Activated naive CD4-positive, alpha-beta T cell treated with anti-CD3 and anti-CD28 coated beads, Interleukin-2, amount 50 U/mL, for 72 hours (primary cell): ENCODE measurements at regions not wholly inside any gene's neighbourhood (a gene's known extent, or its start where the extent isn't known, plus 50 kb on each side); places are given as distances from the start of the nearest gene placed in this dataset.

Experiments used
- ATAC-seq, 2 donors: fragments of 150-1000 bp; cut with Tn5 transposase; 2 replicates each; pipeline ENCODE4 v1.10.0; 2021; ENCODE audit warnings: mild to moderate bottlenecking in 2 of 2, moderate library complexity in 2 of 2
- DNase-seq, 2 donors: peaks; one replicate each; pipeline ENCODE4 v3.0.0; 2021 to 2022; ENCODE audit warnings: low spot score in 2 of 2
- H3K27ac Mint-ChIP-seq, 2 donors: one replicate each; pipeline ENCODE4 v1.8.0; 2022; ENCODE audit warnings: mild to moderate bottlenecking in 2 of 2, mixed read lengths in 2 of 2
- H3K36me3 Mint-ChIP-seq, 2 donors: one replicate each; pipeline ENCODE4 v1.8.0; 2022; ENCODE audit warnings: mixed read lengths in 2 of 2
- H3K9me3 Mint-ChIP-seq, 2 donors: one replicate each; pipeline ENCODE4 v1.8.0; 2022; ENCODE audit warnings: mixed read lengths in 2 of 2

DNA sequence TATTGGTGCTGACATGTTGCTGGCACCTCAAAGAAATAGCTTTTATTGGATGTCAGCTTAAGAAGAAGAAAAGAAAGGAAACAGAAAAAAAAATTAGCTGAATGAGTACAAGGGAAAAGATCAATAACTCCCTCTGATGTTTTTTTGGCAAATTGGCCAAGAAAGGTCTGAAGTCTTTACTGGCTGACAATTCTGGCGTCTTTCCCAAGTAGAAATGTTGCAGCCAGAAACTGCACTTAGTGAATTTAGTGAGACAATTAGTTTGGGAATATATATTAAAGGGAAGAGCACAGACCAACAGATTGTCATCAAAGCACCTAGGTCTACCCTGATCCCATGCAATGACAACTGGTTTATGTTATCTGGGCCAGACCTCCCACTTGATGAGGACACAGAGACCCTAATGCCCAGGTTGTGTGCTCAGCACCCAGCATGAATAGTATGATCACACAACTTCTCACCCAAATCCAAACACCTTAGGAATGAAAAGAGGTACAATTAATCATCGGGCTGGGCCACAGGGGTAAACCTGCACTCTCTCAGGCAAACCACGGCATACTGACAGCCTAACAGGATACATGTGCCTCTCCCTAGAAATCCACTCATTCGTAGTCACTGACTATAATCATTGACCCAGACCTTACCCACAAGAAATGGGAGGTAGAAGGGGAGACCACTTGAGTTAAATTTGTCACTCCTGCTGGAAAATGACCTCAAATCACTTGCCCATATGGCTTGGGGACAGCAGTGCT lies 612.3 kb upstream of the ARID1B start:
- H3K27ac Mint-ChIP-seq: peak overlapping the region in 1 of 2 donors; percentile 31
- peak in 1 of 2 donors; percentile 44 for ATAC-seq

DNA sequence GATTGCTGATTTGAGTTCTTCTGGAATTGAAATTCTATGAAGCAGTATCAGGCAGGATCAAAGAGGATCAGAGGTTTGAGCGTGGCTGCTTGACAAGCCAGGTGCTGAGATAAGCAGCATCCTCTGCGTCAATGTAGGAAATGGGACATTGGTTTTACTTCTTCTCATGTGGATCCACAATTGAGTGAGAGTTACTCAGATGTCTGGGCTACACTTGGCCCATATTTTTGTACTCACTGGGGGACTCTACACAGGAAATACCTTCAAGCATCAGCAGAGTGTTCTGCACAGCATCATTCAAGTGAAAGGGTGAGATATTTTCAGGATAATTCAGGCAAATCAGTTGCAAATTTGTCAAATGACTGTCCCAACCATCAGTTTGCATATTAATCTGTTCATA lies 613.9 kb upstream of the ARID1B start:
- ATAC-seq (peak; percentile 42 to 59), DNase-seq (no peak)
- no peak overlapping the region for H3K27ac Mint-ChIP-seq
- H3K36me3 Mint-ChIP-seq: peaks cover 0 to 6% of the 10 kb centered on the region in 2 donors
- H3K9me3 Mint-ChIP-seq: no peaks in the 10 kb centered on the region

More for the DNA sequence above, 612.3 kb upstream of the ARID1B start:
- Mint-ChIP-seq H3K36me3 (peaks cover 0 to 6% of the 10 kb centered on the region in 2 donors), H3K9me3 (no peaks in the 10 kb centered on the region)
- no peak for DNase-seq

DNA sequence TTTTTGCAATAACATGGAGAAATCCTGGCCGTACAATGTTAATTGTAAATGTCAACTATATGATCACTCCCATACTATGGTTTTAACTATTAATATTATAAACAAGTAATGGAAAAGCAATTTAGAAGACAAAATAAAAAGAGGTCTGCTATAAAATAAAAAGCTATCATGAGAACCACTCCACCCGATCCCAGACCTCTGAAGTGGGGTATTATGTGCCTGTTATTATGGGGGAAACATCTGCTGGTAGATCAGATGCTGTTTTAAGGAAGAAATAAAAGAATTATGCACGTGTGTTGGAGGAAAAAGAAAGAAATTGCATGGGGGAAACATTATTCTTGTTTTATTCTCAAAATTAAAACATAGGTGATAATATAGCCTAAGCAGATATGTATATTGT lies 615.7 kb upstream of the ARID1B start:
- Mint-ChIP-seq H3K36me3 (peaks cover 0 to 6% of the 10 kb centered on the region in 2 donors), H3K9me3 (no peaks in the 10 kb centered on the region), H3K27ac (no peak overlapping the region)
- ATAC-seq (no peak), DNase-seq (no peak)

DNA sequence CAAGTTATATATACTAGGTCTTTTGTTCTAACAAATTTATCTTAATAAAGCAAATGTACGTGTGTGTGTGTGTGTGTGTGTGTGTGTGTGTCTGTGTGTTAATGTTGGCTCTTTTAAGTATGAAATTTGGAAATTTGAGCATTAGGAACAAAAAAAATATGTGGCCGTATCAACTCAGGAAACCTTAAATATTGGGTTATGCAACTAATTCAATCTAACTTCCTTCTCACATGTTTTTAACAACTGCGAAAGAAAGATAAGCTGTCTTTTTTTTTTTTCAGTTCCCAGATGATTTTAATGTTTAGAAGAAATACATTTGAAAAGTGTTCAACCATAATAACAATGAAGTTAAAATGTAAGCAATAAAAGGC lies 616.4 kb upstream of the ARID1B start:
- no peaks in the 10 kb centered on the region for H3K9me3 Mint-ChIP-seq
- H3K36me3 Mint-ChIP-seq: no peaks in the 10 kb centered on the region
- H3K27ac Mint-ChIP-seq: no peak overlapping the region
- ATAC-seq (no peak), DNase-seq (no peak)

DNA sequence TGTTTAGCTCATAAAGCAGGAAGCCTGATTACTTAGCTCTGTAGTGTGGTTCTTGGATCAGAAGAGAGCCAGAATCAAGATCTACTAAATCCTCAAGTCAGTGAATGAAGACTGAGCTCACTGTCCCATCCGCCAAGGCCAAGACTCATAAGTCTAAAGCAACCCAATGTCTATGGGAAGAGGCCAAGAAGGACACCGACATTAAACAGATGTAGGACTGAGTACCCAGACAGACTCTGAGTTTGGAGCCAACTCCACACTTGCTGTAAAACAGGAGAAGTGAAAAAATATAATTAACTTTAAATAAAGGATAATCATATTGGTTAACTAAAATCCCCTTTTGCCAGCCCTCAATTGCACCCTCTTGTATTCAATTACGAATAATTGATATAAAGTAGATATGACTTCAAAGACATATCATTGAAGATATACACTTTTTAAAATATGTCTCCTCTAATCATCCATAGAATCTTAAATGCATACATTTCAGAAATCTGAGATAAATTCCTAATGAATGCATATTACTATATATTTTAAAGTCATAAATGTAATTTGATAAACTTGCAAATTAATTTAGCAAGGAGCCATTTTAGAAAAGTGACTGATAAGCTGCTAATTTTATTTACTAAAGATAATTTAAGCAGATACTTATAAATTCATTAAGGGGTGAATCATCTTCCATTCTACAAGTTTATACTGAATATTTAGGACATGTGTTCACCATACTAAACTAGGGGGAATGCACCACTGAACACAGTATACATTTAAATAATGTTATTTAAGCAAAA lies 617.0 kb upstream of the ARID1B start:
- DNase-seq (no peak), ATAC-seq (no peak)
- Mint-ChIP-seq H3K27ac (no peak overlapping the region), H3K9me3 (no peaks in the 10 kb centered on the region), H3K36me3 (no peaks in the 10 kb centered on the region)

DNA sequence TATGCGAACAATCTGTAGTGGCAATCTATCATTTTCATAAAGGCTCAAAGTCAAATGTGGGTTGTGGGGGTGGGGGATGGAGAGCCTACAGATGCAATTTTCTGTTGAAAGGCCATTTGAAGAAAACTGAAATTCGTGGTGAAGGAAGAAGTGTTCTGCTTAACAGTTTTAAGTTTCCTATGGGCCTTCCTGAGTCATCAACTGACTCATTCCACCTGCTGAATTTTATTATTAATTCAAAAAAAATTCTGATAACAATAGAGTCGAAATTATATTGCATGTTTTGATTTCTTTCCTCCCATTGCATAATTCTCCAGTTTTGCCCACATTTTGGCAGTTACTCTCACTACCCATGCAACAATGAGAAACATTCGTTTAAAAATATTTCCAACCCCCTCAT lies 622.3 kb upstream of the ARID1B start:
- no peak for DNase-seq
- Mint-ChIP-seq H3K27ac (no peak overlapping the region), H3K9me3 (peaks cover 5% of the 10 kb centered on the region in 2 donors), H3K36me3 (peaks cover 0 to 6% of the 10 kb centered on the region in 2 donors)
- peak in 1 of 2 donors; percentile 26 for ATAC-seq

DNA sequence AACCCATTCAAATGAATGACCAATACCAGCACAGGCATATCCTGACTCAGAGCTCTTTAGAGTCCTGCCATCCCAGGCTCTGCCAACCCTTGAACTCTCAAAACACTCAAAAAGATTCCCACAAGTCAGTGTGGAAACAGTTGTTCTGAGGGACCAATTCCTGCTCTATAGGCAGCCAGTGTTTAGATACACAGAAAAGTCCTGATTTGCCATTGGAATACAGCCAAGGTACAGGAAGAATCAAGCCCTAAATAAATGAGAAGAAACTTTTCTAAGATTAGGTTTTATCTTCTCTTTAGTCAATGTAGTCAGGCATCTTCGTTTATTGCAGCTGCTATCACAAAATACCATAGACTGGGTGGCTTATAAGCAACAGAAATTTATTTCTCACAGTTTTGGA lies 626.8 kb upstream of the ARID1B start:
- H3K9me3 Mint-ChIP-seq: peaks cover 5 to 17% of the 10 kb centered on the region in 2 donors
- peaks cover 11 to 19% of the 10 kb centered on the region in 2 donors for H3K36me3 Mint-ChIP-seq
- H3K27ac Mint-ChIP-seq: no peak overlapping the region
- DNase-seq (no peak), ATAC-seq (no peak)

DNA sequence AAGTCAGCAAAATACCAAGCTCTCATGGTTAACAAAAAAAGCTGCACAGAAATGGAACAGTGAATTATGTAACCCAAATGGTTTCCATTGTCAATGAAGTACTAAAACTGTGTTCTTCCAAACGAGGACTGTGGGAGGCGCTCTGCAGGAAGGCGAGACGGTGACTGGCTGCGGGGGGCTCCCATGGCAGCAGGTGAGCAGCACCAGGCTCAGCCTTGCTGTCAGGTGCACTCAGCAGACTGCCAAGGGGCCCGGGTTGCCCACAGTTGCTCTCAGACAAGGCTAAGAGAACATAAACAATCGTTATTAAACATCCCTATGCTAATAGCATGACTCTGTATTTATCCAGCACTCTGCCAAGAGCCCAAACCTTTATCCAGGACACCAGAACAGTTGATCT lies 630.3 kb upstream of the ARID1B start:
- ATAC-seq (no peak), DNase-seq (no peak)
- Mint-ChIP-seq H3K36me3 (peaks cover 36 to 42% of the 10 kb centered on the region in 2 donors), H3K27ac (no peak overlapping the region), H3K9me3 (peaks cover 15 to 32% of the 10 kb centered on the region in 2 donors)

DNA sequence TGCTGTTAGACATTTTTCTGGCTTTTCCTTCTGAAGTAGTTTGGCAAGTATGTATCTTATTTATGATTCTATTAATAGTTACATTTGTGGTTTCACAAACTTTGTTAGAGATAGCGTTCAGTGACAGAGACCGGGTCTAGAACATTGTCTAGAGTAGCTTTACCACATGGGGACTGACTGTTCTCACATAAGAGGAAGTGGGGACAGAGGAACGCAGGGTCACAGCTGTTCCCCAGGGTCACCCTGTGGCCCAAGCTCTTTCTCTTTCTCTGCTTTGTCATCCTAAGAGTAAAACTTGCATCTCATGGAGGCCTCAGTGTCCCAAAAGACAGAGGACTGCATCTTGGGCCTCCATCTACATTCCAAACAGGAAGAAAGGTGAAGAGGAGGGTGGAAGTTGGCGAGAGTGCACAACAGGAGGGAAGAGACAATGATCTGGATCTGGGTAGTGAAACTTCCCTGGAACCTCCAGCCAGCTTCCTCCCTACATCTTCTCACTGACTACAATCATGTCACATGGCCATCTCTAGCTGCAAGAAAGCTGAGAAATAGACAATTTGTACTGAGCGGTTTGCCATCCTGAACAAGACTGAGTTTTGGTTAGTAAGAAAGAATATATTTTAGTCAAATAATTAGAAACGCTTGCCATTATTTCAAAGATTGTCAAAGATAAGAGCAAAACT lies 645.8 kb upstream of the ARID1B start:
- Mint-ChIP-seq H3K27ac (no peak overlapping the region), H3K9me3 (peaks cover 20 to 22% of the 10 kb centered on the region in 2 donors), H3K36me3 (peaks cover 5 to 13% of the 10 kb centered on the region in 2 donors)
- ATAC-seq (no peak), DNase-seq (no peak)

DNA sequence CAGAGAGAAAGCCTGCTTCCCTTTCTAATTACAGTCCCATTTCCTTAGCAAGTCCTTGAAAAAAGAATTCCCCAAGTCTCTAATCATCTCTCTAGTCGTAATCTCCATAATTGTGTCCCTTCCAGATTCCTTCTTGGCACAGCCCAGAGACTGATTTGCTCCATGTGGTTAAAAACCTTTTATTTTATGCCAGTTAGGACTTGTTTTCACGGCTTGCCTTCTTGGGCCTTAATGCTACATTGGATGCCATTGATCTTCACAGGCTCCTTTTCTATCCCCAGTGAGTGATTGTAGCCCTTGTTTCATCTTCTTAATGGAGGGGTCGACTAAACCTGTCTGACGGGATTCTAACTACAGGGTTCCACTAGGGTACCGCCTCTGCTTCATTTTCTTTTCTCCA lies 650.6 kb upstream of the ARID1B start:
- Mint-ChIP-seq H3K36me3 (no peaks in the 10 kb centered on the region), H3K27ac (no peak overlapping the region), H3K9me3 (peaks cover 0 to 10% of the 10 kb centered on the region in 2 donors)
- DNase-seq: no peak
- ATAC-seq: no peak

DNA sequence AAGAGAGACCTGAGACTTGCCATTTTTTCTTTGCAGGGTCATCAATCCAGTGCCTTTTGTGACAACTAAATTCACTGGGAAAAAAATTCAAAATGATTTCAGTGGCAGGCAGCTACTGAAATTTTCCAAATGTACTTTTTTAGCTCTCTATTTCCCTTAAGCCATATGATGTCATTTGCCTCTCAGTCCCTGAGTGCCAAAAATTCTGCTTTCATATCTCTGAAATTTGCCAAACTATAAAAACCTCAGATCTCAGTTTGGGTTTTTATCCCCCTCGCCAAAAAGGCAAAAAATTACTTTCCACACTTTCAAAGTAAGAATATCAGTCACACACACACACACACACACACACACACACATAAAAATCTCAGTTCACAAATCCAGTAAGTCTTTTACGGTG lies 651.3 kb upstream of the ARID1B start:
- no peak overlapping the region for H3K27ac Mint-ChIP-seq
- no peaks in the 10 kb centered on the region for H3K36me3 Mint-ChIP-seq
- H3K9me3 Mint-ChIP-seq: peaks cover 0 to 10% of the 10 kb centered on the region in 2 donors
- DNase-seq (no peak), ATAC-seq (no peak)

DNA sequence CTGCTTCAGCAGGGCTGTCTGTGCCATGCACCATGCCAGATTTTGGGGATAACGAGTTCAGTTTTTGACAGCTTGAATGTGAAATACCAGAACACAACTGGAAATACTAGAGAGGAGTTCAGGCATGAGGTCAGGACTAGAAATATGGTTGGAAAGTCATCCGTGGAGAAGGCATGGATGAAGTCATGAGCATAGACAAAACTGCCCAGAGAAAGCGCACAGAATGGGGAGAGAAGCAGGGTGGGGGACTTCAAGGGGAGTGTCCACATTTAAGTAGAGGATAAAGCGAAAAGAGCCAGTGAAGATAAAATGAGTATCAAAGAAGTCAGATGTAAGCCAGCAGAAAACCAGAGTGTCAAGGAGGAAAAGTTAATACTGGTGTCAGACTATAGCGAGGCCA lies 653.4 kb upstream of the ARID1B start:
- no peak overlapping the region for H3K27ac Mint-ChIP-seq
- ATAC-seq: no peak
- H3K9me3 Mint-ChIP-seq: peaks cover 1 to 12% of the 10 kb centered on the region in 2 donors
- DNase-seq: no peak
- H3K36me3 Mint-ChIP-seq: peaks cover 0 to 6% of the 10 kb centered on the region in 2 donors

DNA sequence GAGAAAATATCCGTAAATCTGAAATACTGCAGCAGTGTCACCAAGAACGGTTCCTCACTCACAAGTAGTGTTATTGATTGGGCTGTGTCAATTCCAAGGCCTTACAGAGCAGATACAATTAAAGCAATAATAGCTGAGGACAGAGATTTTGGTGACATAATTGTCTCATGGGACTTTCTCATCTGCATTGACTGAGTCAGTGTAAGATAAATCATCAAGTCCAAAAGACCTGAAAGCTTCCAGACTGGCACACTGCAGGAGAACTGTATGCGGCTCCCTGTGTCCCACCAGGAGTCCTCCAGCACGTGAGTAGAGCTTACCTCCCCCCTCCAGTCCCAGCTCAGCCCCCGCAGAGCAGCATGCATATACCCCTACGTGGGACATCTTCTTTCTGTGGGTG lies 655.2 kb upstream of the ARID1B start:
- Mint-ChIP-seq H3K9me3 (peaks cover 4 to 14% of the 10 kb centered on the region in 2 donors), H3K36me3 (peaks cover 0 to 10% of the 10 kb centered on the region in 2 donors), H3K27ac (no peak overlapping the region)
- ATAC-seq (no peak), DNase-seq (no peak)

DNA sequence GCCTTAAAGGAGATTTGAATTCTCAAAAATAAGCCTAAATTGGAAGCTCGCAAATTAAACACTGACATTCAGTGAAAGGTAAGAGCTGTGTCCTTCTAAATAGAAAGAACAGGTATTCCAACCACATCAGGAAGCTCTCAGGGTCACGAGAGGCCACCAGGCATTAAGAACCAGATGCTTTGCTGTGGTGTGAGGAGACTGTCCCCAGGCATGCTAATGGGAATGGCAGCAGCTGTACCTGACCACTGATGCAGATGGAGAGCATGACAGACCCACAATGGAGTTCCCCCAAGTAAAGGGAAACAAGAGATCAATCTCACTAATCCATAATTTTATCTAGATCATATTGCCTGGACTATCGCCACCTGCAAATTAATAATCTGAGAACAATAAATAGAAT lies 658.9 kb upstream of the NOX3 start:
- Mint-ChIP-seq H3K36me3 (peaks cover 0 to 9% of the 10 kb centered on the region in 2 donors), H3K27ac (no peak overlapping the region), H3K9me3 (peaks cover 4 to 5% of the 10 kb centered on the region in 2 donors)
- ATAC-seq (no peak), DNase-seq (no peak)

DNA sequence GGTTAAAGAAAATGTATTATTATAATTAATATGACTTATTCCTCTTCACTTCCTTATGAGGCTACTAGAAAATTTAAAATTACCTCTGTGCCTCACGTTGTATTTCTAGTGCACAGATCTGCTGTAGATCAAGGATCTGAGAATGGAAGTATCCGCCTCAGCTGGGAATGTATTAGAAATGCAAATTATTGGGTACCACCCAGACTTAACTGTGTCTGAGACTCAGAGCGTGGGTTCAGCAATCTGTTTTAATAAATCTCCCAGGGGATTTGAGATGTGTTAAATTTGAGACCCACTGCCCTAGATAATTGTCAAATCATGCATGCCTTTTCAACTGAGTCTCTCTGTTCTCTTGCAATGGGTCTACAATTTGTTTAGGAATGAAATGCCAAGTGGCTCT lies 658.0 kb upstream of the NOX3 start:
- DNase-seq (no peak), ATAC-seq (no peak)
- Mint-ChIP-seq H3K36me3 (peaks cover 0 to 6% of the 10 kb centered on the region in 2 donors), H3K9me3 (peaks cover 2% of the 10 kb centered on the region in 2 donors), H3K27ac (no peak overlapping the region)

DNA sequence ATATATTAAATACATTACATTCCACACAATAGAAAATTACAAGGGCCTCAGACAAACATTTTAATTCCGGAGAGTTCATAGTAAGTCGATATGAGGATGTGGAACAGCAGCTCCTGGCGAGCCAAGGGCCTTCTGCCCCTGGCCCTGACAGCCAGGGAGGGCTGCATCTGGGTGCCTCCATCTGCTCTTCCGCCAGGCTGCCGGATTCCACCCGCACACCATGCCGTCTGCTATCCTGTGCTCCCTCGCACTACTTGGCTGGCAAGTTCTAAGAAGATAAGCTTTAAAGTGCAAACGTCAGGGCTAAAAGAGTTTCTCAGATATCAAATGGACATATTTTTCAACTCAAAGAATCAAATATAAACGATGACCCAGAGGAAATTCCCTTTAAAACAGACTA lies 656.3 kb upstream of the NOX3 start:
- H3K36me3 Mint-ChIP-seq: peaks cover 0 to 4% of the 10 kb centered on the region in 2 donors
- ATAC-seq (no peak), DNase-seq (no peak)
- H3K27ac Mint-ChIP-seq: no peak overlapping the region
- H3K9me3 Mint-ChIP-seq: no peaks in the 10 kb centered on the region

DNA sequence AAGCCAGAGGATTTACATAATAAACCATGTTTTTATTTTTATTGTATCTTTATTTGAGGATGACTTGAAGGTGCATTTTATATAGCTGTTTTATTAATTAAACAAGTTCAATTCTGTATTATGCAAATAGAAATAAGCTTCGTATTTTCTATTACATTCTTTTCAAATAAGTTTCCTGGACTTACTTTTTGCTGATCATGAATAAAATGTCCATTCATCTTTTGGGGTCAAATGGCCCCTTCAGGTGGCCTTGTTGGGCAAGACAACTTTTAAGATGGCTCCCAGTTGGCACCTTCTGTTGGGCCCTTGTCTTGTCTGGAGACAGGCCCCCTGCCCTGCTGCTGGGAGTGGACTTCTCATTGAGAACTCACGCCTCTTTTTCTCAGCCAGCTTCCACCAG lies 654.6 kb upstream of the NOX3 start:
- ATAC-seq (no peak), DNase-seq (no peak)
- no peak overlapping the region for H3K27ac Mint-ChIP-seq
- no peaks in the 10 kb centered on the region for H3K36me3 Mint-ChIP-seq
- H3K9me3 Mint-ChIP-seq: no peaks in the 10 kb centered on the region
